ENCODE measurements at regions not wholly inside any gene's neighbourhood (a gene's known extent, or its start where the extent isn't known, plus 50 kb on each side); places are given as distances from the start of the nearest gene placed in this dataset.

DNA sequence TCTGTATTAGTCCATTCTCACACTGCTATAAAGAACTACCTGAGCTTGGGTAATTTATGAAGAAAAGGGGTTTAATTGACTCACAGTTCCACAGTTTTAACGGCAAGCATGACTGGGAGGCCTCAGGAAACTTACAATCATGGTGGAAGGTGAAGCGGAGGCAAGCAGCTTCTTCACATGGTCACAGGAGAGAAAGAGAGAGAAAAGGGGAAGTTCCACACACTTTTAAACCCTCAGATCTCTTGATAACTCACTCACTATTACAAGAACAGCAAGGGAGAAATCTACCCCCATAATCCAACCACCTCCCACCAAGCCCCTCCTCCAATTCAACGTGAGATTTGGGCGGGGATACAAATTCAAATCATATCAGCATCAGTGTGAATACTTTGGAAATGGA lies 133.4 kb upstream of the SLC30A5 start:
- no peak for DNase-seq (ENCODE audit: low read depth)

DNA sequence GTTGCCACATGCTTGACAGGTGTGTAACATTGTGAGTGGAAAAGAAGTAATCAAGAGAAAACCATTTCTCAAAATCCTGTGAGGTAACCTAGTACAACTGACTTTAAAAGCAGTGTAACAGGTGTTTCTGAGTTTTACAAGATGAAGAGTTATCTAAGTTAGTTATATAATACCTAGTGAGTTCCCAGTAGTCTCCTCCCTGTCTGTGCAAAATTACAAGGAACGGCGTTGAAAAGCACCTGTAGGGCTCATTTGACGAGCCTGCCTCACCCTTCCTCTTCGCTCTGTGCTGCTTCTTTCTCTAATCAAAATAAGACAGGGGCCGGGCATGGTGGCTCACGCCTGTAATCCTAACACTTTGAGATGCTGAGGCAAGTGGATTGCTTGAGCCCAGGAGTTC lies 132.9 kb upstream of the SLC30A5 start:
- DNase-seq (ENCODE audit: low read depth): no peak
- H3K4me3 ChIP-seq (ENCODE audit: low read depth, low read length): no peak overlapping the region

More for the DNA sequence above, 133.4 kb upstream of the SLC30A5 start:
- H3K4me3 ChIP-seq (ENCODE audit: low read depth, low read length): no peak overlapping the region

DNA sequence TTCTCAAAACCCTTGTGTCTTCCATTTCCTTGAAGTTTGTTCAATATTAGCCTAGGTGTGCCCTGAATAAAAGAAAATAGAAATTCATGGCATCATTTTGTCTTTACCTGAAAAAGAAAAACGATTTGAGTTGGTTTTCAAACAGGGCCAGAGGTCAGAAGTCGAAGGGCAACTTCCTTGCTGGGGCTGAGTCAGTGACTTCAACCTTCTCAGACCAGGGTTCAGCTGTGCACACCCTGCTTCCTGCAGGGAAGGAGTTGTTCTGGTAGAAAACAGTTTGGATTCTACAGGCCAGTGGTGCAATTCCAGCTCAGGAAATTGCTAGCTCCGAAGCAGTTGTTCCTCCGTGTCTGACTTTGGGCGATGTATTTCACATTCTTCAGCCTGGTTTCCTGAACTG lies 132.1 kb upstream of the SLC30A5 start:
- no peak overlapping the region for H3K4me3 ChIP-seq (ENCODE audit: low read depth, low read length)
- DNase-seq (ENCODE audit: low read depth): no peak

DNA sequence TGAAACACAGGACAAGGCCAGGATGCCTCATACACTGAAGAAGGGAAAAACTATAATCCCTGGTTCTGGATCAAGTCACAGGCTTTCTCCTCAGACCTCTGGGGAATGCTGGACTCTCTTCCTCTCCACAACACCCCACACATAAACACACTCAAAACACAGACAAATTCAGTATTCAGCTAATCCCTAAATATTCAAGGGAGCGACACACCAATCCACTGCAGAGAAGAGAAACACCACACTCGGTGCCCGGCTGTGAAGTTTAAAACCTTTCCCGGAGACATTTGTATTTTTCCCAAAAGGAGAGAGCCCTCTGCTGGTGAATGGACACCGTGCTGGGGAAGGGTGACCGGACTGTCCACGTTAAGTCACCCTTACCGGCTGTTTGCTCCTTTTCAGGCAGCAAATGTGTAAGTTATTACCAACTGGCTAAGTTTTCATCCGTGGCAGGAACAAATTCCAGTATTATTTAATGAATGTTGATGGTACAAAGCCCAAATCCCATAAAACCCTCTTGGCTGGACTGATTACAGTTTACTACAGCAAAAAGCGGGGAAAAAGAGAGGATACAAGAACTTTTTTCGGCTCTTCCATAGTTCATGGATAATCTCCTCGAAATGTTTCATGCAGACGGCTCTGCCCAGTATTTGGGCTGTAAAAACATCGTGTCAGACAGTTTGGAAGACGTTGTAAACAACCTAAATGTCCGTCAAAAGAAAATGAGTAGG lies 130.9 kb upstream of the SLC30A5 start:
- H3K4me3 ChIP-seq (ENCODE audit: low read depth, low read length): no peak overlapping the region
- no peak for DNase-seq (ENCODE audit: low read depth)

DNA sequence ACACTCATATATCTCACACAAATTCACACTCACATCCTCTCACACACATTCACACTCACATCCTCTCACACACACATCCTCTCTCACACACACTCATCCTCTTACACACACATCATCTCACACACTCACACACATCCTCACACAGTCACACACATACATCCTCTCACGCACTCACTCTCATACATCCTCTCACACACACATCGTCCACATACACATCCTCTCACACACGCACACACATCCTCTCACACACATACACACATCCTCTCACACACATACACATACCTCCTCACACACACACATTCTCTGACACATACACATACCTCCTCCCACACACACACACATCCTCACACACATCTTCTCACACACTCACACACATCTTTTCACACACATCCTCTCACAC lies 129.1 kb upstream of the SLC30A5 start:
- DNase-seq (ENCODE audit: low read depth): no peak
- no peak overlapping the region for H3K4me3 ChIP-seq (ENCODE audit: low read depth, low read length)

DNA sequence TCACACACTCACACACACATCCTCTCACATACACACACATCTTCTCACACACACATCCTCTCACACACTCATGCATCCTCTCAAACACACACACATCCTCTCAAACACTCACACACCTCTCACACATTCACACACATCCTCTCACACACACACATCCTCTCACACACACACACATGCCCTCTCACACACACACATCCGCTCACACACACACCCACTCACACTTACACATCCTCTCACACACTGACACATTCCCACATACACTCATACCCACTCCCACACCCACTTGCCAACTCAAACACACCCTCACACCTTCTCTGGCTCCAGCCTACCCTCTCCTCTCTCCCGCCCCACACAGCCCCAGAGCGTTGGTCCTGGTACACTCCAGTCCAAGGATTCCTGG lies 127.9 kb upstream of the SLC30A5 start:
- DNase-seq (ENCODE audit: low read depth): no peak
- H3K4me3 ChIP-seq (ENCODE audit: low read depth, low read length): no peak overlapping the region

DNA sequence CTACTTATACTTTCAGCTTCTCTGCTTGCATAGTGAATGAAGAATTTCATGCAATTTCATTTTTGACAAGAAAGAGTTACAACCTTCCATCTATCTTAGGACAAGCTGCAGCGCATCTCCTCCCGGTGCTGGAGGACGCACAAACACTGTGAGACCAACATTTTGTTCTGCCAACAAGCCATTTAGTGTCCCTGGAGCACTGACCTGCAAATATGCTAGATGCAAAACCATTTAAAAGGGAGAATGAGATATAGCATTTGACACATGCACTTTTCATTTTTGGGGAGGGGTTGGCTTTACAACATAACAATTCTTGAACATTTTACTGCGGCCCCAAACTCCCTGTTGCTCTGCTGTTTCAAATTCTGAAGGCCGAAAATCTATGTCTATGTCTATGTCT lies 127.2 kb upstream of the SLC30A5 start:
- no peak for DNase-seq (ENCODE audit: low read depth)
- H3K4me3 ChIP-seq (ENCODE audit: low read depth, low read length): no peak overlapping the region

DNA sequence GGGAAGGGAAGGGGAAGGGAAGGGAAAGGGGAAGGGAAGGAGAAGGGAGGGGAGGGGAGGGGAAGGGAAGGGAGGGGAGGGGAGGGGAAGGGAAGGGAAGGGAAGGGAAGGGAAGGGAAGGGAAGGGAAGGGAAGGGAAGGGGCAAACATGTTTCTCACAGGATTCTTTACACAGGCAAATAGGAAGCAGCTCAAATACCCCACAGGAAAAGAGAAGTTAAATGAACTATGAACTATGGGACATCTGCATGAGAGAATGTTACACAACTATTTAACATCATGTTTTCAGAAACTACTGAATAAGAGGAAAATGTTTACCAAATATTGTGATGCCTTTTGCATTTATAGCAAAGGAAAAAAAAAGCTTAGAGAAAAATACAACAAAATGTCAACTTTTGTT lies 125.4 kb upstream of the SLC30A5 start:
- no peak overlapping the region for H3K4me3 ChIP-seq (ENCODE audit: low read depth, low read length)
- DNase-seq (ENCODE audit: low read depth): no peak

DNA sequence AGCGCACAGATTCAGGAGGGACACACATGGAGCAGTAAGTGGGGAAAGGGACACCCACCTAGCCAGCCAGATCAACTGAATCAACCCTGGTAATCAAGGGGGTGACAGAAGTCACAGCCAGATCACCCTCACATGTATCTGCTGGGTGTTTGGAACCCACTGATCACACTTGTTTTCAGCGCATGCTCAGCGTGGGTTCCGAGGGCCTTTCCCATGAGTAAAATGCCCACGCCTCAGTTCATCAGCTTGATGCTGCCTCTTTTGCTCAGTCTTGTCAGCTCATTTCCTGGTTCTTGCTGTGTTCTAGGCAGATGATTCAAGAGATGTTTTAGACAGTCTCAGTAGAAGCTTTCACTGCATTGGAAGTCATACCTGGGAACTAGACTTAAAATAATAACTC lies 123.2 kb upstream of the SLC30A5 start:
- no peak for DNase-seq (ENCODE audit: low read depth)
- H3K4me3 ChIP-seq (ENCODE audit: low read depth, low read length): no peak overlapping the region

DNA sequence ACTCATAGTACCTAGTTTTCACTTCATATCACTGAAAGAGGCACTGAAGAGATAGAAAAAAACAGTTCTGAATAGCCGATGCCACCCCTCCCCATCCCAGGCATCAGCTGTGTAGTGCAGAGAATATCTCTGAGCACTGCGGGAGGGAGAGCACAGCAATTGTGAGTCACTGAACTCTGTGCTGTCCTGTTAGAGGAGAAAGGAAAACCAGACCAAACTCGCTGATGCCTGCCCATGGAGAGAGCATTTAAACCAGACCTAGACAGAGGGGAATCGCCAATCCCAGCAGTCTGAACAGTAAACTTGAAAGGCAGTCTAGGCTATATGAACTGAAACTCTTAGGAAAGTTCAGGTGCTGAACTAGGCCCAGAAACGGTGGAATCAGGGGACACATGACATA lies 120.1 kb upstream of the SLC30A5 start:
- H3K4me3 ChIP-seq (ENCODE audit: low read depth, low read length): no peak overlapping the region
- DNase-seq (ENCODE audit: low read depth): no peak

DNA sequence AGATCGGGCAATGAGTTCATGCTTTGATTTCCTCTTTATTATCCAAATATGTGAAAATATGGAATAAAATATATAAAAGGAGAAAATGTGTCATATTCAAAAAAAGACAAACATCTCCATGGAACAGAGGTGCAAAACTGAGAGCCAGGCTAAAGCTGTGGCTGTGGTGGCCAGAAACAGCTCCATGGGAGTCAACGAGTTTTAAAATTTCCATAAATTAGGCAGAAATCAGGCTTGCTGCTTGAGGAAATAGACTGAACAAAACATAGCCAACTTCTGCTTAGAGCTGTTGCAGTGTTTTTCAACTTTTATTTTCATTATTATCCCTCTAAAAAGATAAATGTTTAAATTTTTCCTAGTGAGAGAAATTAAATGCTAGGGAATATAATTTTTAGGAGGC lies 110.8 kb upstream of the SLC30A5 start:
- no peak overlapping the region for H3K4me3 ChIP-seq (ENCODE audit: low read depth, low read length)
- DNase-seq (ENCODE audit: low read depth): no peak

DNA sequence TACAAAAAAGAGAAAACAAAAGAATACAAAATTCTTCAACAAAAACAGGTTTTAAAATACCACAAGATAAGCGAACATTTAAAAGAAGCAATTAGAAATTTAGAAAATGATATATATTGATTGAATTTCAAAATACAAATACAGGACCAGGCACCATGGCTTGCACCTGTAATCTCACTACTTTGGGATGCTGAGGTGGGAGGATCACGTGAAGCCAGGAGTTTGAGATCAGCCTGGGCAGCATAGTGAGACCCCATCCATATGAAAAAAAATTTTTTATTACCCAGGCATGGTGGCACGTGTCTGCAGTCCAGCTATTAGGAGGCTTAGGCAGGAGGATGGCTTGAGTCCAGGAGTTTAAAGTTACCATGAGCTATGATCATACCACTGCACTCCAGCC lies 109.9 kb upstream of the SLC30A5 start:
- no peak for DNase-seq (ENCODE audit: low read depth)
- no peak overlapping the region for H3K4me3 ChIP-seq (ENCODE audit: low read depth, low read length)

DNA sequence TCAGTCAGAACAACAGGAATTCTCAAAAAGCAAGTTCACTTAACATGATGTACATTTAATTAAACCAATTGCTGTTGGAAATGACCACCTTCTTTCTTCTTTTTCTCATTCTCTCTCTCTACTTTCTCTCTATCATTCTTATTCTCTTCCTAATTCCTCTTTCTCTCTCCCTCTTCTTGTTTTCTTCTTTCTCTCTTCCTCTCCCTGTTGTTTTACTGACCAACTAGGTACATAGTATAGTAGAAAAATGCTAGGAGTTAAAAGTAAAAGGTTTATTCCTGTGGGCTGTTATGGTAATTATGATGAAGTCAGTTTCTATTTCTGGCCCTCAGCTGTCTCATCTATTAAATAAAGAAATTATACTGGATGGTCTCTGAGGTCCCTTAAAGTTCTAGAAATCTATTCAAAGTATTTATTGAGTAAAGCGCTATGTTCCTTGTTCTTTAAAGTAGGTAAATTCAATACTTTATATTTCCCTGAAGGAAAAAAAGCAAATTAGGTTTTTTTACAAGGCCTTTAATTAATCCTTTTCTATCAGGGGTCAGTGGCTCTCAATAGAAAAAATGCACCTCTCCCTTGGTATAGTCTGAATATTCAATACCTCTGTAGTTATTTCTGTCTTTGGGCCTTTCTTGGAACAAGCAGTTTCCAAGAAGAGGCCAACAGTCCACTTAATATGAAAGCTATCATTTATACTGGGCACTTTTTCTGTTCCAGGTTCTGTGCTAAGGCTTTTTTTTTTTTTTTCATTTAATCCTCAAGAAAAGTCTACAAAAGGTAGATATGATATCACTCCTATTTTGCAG lies 102.3 kb upstream of the SLC30A5 start:
- H3K4me3 ChIP-seq (ENCODE audit: low read depth, low read length): no peak overlapping the region
- no peak for DNase-seq (ENCODE audit: low read depth)

DNA sequence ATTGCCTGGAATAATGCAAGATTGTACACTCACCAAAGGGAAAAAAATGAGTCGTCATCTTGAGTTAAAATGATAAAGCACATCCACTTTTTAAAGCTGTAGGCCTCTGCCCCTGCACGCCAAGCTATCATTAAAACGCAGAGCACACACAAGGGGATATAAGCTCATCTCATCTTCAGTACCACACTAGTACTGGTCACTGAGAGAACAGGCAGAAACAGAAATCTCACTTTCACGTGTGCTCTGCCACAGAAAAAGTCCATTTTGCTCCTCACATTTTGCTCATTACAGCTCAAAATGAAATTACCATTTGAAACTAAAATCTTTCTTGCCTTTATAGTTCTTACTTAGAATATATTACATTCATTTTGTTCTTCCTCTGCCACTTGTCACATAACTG lies 99.2 kb upstream of the SLC30A5 start:
- DNase-seq (ENCODE audit: low read depth): no peak
- H3K4me3 ChIP-seq (ENCODE audit: low read depth, low read length): no peak overlapping the region

DNA sequence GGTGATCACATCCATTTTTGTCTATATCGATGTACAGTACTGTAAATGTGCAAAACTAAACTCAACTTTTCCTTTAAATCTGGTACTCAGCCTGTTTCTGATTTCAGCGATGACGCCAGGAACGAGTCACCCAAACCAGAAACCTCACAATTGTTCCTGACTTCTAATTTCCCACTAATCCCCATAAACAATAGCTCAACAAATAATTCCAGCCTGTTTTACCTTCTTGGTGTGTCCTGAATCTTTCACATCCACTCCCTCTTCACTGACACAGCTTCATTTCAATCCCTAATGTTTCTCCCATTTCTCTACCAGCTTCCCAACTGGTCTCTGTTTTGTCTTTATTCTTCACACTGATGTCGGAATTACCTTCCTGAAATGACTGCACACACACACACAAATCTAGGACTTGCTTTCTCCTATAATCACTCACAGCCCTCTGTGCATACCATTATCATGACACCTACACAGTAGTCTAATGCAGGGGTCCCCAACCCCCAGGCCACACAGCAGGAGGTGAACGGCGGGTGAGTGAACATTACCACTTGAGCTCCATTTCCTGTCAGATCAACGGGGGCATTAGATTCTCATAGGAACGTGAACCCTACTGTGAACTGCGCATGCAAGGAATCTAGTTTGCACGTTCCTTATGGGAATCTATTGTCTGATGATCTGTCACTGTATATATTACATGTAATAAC lies 97.8 kb upstream of the SLC30A5 start:
- H3K4me3 ChIP-seq (ENCODE audit: low read depth, low read length): no peak overlapping the region
- DNase-seq (ENCODE audit: low read depth): no peak

DNA sequence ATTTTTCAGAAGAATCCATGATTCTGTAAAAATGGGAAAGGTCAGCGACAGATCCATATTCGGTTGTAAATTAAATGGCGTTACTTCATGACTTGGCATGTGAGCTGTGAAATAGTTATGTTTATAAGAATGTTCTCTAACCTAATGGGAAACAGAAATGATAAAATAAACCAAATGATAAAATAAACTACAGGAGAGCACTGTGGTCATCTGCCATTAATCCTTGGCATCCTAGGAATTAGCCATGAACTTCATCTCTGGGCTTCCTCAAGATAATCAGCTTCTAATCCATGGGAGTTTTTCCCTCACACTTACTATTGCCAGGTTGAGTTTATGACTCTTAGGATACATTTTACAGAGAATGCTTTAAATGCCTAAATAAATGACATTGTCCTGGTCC lies 94.6 kb upstream of the SLC30A5 start:
- DNase-seq (ENCODE audit: low read depth): no peak
- no peak overlapping the region for H3K4me3 ChIP-seq (ENCODE audit: low read depth, low read length)

DNA sequence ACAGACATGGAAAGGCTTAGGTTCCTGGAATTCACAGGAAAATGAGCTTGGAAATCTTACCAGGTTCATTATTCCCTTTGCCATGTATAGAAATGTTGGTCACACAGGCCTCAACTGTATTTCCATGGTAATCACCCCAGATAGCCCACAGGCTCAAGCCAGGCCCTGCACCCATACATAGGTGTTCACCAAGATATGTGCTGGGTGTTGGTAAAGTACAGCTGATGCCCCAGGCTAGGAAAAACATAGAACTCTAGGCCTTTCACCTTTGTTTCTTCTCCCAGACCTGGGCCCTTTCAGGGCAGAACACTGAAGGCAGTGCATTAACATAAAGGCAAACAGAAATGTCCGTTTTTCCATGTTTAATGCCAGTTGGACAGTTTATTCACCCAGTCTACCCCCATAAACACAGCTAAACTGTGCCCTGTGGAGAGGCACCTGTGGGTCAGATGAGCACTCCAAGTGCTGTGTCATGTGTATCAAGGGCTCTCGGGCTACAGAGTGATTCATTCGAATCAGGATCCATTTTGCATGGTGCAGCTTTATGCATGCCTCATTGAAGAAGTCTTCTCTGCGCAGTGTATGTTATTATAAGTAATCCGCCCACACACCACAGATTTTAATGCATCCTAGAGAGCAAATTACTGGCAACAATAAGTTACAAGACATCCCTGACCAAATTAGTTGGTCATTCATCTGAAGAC lies 93.4 kb upstream of the SLC30A5 start:
- no peak overlapping the region for H3K4me3 ChIP-seq (ENCODE audit: low read depth, low read length)
- no peak for DNase-seq (ENCODE audit: low read depth)

DNA sequence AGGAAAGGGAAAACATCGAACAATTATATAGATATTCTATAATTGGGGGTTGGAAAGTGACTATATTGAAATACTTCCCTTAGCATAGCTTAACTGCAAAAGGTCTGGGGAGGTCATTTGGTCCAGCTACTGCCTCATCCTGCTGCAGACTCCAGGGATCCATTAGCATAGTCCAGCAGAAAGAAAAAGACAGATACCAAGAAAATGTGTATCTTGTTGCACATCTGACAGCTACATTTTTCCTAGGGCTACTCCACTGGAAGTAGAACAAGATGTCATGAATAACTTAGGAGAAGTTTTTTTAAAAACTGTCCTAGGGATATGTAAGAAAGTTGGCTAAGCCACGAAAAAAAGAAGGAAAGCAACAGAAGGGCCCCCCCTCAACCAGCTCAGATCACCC lies 92.9 kb upstream of the SLC30A5 start:
- no peak for DNase-seq (ENCODE audit: low read depth)
- H3K4me3 ChIP-seq (ENCODE audit: low read depth, low read length): no peak overlapping the region

DNA sequence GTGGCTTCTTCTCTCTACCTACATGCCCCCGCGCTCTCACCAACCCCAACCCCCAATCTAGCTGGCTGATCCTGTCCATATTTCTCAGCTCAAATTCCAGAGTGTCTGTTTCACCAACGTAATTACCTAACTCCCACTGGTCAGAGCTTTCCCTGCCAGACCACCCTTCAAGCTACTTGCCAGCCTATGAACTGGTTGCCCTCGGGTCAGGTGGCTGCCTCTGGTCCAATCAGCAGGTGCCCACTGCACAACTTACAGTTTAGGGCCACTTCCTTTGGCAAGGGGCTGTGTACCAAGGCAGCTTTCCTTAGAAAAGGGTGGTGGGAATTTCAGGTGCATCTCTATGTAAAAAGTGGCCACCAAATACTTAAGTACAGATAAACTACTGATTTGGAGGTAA lies 92.2 kb upstream of the SLC30A5 start:
- DNase-seq (ENCODE audit: low read depth): no peak
- no peak overlapping the region for H3K4me3 ChIP-seq (ENCODE audit: low read depth, low read length)

DNA sequence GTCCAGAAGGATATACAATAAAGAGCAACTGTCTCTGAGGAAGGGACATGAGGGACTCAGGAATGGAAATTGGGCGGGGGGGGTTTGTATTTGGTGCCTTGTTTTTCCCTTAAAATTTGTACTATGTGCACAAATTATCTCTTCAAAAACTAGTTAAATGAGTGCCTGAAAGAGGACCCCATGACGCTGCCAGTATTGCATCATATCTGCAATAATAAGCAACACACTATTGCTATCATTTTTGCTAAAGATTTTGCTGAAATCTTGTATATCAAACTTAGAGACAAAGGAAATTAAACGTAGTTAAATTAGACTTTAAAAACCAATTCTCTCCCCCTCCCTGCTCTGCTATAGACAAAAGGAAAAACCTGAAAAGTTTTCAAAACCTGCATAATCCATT lies 89.7 kb upstream of the SLC30A5 start:
- no peak for DNase-seq (ENCODE audit: low read depth)
- no peak overlapping the region for H3K4me3 ChIP-seq (ENCODE audit: low read depth, low read length)

Data from skeletal muscle cell (primary cell).